ENCODE measurements at regions not wholly inside any gene's neighbourhood (a gene's known extent, or its start where the extent isn't known, plus 50 kb on each side); places are given as distances from the start of the nearest gene placed in this dataset.

DNA sequence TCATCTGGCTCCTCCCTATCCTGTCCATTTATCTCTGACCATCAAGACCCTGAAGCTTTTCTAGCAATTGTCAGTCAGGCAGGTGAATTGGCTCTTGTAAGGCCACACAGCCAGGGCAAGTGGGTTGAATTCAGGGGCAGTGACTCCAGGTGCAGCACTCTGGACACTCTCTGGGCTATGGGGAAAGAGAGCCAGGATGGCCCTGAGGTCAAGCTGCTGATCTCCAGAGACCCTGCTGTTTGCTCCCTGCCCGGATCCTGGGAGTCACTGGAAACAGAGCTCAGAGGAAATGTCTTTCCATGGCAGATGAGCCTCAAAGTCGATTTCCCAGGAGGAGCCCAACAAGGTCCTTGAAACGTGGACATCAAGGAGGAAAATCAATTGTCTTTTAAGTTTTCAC, 184.4 kb downstream of the C1orf94 start:
- TF ChIP-seq, protein P1, sequence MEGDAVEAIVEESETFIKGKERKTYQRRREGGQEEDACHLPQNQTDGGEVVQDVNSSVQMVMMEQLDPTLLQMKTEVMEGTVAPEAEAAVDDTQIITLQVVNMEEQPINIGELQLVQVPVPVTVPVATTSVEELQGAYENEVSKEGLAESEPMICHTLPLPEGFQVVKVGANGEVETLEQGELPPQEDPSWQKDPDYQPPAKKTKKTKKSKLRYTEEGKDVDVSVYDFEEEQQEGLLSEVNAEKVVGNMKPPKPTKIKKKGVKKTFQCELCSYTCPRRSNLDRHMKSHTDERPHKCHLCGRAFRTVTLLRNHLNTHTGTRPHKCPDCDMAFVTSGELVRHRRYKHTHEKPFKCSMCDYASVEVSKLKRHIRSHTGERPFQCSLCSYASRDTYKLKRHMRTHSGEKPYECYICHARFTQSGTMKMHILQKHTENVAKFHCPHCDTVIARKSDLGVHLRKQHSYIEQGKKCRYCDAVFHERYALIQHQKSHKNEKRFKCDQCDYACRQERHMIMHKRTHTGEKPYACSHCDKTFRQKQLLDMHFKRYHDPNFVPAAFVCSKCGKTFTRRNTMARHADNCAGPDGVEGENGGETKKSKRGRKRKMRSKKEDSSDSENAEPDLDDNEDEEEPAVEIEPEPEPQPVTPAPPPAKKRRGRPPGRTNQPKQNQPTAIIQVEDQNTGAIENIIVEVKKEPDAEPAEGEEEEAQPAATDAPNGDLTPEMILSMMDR (optimal IDR thresholded peaks at IDR 0.05 in 1 of 3, IDR thresholded peaks at IDR 0.05 in 1 of 3, conservative IDR thresholded peaks at IDR 0.05 in 1 of 3; ENCODE audit: extremely low read depth in 1 of 3, insufficient read depth in 2 of 3, low read length in 3 of 3), result no peak
- no peak for TF ChIP-seq EZH2 (IDR thresholded peaks at IDR 0.05; ENCODE audit: low read length)
